Fibroblast of mammary gland (primary cell): ENCODE measurements at regions not wholly inside any gene's neighbourhood (a gene's known extent, or its start where the extent isn't known, plus 50 kb on each side); places are given as distances from the start of the nearest gene placed in this dataset.

Experiments used
- DNase-seq: peaks from one replicate; pipeline ENCODE4 v3.0.0-alpha.2; 2010; ENCODE audit warnings: low read depth
- H3K4me3 ChIP-seq: 2 replicates; pipeline ENCODE4 v1.5.1; 2011; ENCODE audit warnings: low read depth, mild to moderate bottlenecking, low read length, moderate library complexity; ENCODE audit not compliant: control insufficient read depth
- TF ChIP-seq, protein P1 (sequence below): conservative IDR thresholded peaks from 2 replicates; pipeline ENCODE4 v1.5.1; 2011; ENCODE audit warnings: low read depth, low read length, inconsistent platforms; ENCODE audit not compliant: control insufficient read depth, insufficient read depth

DNA sequence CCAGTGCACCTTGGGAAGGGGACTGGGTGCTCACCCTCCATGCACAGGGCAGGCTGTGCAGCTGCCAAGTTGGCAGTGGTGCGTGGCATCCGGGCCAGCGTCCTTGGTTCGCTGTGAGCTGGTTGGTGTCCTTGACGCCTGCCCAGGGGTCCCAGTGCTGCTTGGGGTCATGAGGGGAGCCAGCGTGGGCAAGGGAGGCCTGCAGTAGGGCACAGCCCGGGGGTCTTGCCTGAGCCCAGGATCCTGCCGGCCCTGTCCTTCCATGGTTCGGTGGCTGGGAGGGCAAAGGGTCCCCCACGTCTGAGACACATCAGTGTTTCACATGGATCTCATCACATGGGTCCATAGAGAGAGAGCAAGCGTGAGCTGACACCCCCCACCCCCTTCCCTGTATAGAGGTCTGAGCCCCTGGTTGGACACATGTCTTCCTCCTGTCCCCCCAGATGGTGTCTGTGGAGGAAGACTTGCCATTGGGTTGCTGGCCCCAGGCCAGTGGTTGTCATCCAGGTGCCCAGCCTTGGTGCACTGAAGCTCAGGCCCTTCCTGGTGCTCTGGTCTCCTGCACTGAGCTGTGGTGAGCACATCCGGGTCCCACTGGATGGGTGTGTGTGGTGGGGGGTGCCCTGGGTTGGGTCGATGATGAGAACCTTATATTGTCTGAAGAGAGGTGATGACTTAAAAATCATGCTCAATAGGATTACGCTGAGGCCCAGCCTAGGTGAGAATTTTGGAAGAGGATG is 232.3 kb downstream of the SNRPN start:
- DNase-seq, result no peak
- TF ChIP-seq, protein P1, sequence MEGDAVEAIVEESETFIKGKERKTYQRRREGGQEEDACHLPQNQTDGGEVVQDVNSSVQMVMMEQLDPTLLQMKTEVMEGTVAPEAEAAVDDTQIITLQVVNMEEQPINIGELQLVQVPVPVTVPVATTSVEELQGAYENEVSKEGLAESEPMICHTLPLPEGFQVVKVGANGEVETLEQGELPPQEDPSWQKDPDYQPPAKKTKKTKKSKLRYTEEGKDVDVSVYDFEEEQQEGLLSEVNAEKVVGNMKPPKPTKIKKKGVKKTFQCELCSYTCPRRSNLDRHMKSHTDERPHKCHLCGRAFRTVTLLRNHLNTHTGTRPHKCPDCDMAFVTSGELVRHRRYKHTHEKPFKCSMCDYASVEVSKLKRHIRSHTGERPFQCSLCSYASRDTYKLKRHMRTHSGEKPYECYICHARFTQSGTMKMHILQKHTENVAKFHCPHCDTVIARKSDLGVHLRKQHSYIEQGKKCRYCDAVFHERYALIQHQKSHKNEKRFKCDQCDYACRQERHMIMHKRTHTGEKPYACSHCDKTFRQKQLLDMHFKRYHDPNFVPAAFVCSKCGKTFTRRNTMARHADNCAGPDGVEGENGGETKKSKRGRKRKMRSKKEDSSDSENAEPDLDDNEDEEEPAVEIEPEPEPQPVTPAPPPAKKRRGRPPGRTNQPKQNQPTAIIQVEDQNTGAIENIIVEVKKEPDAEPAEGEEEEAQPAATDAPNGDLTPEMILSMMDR, result no peak
- H3K4me3 ChIP-seq, result no peak overlapping the region

DNA sequence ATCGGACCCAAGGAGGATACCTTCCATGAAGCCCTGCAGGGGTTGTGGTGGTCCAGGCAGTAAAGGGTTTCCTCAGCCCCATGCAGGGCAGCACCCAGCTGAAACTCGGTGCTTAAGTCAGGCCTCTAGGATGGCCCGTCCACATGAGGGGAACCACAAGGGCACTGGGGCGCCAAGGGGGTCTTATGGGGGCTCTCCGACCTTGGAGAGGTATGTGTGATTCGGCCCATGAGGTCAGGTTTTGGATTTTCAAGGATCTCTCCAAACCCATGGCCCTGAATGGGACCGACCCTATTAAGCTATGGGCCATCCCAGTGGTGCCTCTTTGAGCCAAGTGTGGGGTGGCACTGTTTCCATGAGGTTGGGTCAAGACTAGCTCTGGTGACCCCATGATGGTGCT is 233.3 kb downstream of the SNRPN start:
- DNase-seq, result no peak
- H3K4me3 ChIP-seq, result no peak overlapping the region
- TF ChIP-seq, protein P1, result no peak

DNA sequence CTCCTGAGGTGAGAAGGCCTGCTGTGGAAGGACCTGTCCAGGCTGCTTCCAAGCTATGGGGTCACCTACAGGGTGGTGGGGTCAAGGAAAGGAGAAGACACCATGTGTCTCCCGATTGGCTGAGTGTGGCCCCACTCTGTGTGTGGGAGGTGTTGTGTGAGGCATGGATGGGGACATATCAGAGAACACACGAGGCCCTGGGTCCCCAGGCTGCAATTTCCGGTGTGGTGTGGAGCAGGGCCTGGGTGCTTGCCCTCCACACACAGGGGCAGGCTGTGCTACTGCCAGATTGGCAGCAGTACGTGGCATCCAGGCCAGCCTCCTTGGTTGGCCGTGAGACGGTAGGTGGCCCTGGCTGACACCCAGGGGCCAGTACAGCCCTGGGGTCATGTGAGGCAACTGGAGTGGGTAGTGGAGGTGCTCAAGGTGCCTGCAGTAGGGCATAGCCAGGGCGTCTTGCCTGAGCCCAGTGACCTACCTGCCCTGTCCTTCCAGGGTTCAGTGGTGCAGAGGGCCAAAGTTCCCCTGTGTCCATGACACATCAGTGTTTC is 233.8 kb downstream of the SNRPN start:
- no peak overlapping the region for H3K4me3 ChIP-seq
- DNase-seq, result no peak
- TF ChIP-seq, protein P1, result no peak

DNA sequence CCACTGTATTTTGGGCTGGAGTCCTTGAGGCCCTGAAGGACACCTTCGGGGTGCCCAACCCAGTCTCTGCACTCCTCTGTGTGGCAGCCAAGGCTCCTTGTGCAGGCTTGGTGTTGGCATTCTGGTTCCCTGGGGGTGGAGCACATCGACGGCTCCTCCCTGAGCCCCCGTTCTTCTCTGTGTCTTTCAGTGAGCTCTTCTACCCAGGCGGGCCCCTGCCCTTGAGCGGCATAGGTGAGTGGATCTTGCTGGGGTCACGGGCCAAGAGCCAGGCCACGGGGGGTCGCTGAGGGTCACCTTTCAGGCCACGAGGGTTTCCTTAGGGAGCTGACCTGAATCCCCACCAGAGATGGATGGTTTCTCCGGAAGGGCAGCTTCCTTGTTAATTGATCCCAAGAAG is 234.8 kb downstream of the SNRPN start:
- no peak for DNase-seq
- H3K4me3 ChIP-seq, result no peak overlapping the region
- TF ChIP-seq, protein P1, result no peak

DNA sequence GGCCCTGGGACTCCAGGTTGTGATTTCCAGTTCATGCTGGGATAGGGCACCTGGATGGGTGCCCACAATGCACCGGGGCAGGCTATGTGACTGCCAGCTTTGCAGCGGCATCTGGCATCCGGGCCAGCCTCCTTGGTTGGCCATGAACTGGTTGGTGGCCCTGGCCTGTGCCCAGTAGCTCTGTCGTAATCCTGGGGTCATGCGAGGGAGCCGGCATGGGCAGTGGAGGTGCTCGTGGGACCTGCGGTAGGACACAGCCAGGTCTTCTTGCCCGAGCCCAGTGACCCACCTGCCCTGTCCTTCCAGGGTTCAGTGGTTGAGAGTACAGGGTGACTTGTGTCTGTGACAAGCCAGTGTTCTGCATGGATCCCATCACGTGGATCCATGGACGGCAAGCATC is 237.9 kb downstream of the SNRPN start:
- DNase-seq, result no peak
- TF ChIP-seq, protein P1, result no peak
- H3K4me3 ChIP-seq, result no peak overlapping the region

DNA sequence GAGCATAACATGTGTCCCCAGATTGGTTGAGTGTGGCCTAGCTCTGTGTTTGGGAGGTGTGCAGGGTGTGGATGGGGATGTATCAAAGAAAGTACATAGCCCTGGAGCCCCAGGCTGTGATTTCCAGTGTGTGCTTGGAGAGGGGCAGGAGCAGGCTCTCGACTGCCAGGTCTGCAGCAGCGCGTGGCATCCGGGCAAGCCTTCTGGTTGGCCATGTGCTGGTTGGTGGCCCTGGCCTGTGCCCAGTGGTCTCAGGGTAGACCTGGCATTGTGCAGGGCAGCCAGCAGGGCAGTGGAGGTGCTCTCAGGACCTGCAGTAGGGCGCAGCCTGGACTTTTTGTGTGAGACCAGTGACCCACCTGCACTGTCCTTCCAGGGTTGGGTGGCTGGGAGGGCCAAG is 231.5 kb downstream of the UBE3A start:
- no peak overlapping the region for H3K4me3 ChIP-seq
- no peak for DNase-seq
- TF ChIP-seq, protein P1, result no peak
